Nephron (organoid): ENCODE measurements at regions not wholly inside any gene's neighbourhood (a gene's known extent, or its start where the extent isn't known, plus 50 kb on each side); places are given as distances from the start of the nearest gene placed in this dataset.

Experiments
- H3K27ac Mint-ChIP-seq, 3 experiments: 2 replicates each; pipeline ENCODE4 v1.8.0; 2020; ENCODE audit warnings: mixed read lengths in 3 of 3, mild to moderate bottlenecking in 2 of 3, moderate library complexity in 1 of 3
- H3K27me3 Mint-ChIP-seq: 2 replicates; pipeline ENCODE4 v1.8.0; 2021; ENCODE audit warnings: low read depth, mild to moderate bottlenecking, moderate library complexity, mixed read lengths
- H3K36me3 Mint-ChIP-seq: 2 replicates; pipeline ENCODE4 v1.8.0; 2020; ENCODE audit warnings: low read depth, mixed read lengths
- H3K4me1 Mint-ChIP-seq: 2 replicates; pipeline ENCODE4 v1.8.0; 2020; ENCODE audit warnings: mixed read lengths
- H3K4me3 Mint-ChIP-seq, 3 experiments: 2 replicates each; pipeline ENCODE4 v1.8.0; 2020; ENCODE audit warnings: mild to moderate bottlenecking in 3 of 3, mixed read lengths in 3 of 3, moderate library complexity in 2 of 3
- H3K9me3 Mint-ChIP-seq: 2 replicates; pipeline ENCODE4 v1.8.0; 2020; ENCODE audit warnings: mixed read lengths
- CTCF ChIP-seq, 3 experiments: fragments of 200-600 bp; sonication (generic); IDR thresholded peaks; one replicate each; pipeline ENCODE4 v1.5.0; 2021; ENCODE audit warnings: antibody characterized with exemption in 3 of 3; ENCODE audit not compliant: unreplicated experiment in 3 of 3

DNA sequence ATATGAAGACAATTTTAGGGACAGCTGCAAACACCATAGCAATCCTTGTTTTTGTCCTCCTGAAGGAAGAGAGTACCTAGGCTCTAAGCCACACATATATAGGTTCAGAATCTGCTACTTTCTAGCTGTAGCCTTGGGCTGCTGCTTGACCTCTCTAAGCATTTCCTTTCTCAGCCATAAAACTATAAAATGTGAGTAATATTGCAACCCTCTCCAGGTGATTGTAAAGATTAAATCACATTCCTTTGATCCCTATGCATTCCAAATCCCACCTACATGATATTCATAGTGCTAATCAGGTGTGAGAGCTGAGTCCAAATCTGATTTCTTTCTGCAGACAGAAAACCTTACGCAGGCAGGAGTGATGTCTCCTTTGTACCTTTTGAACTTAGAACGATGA lies 913.5 kb downstream of the VRK1 start:
- TF ChIP-seq CTCF (IDR thresholded peaks at IDR 0.05; ENCODE audit: unreplicated experiment in 3 of 3) = no peak
- Mint-ChIP-seq H3K27me3 (peaks cover 6% of the 10 kb centered on the region), H3K4me1 (no peaks in the 10 kb centered on the region), H3K36me3 (no peaks in the 10 kb centered on the region), H3K27ac (no peak overlapping the region), H3K9me3 (no peaks in the 10 kb centered on the region), H3K4me3 (no peak overlapping the region)

GRCh38 chr14:97712471-97712870 lies 915.3 kb downstream of the VRK1 start:
- H3K4me1 Mint-ChIP-seq = no peaks in the 10 kb centered on the region
- H3K4me3 Mint-ChIP-seq = no peak overlapping the region
- H3K9me3 Mint-ChIP-seq = no peaks in the 10 kb centered on the region
- peaks cover 6% of the 10 kb centered on the region for H3K27me3 Mint-ChIP-seq
- no peaks in the 10 kb centered on the region for H3K36me3 Mint-ChIP-seq
- no peak for TF ChIP-seq CTCF (IDR thresholded peaks at IDR 0.05; ENCODE audit: unreplicated experiment in 3 of 3)
- H3K27ac Mint-ChIP-seq = no peak overlapping the region

DNA sequence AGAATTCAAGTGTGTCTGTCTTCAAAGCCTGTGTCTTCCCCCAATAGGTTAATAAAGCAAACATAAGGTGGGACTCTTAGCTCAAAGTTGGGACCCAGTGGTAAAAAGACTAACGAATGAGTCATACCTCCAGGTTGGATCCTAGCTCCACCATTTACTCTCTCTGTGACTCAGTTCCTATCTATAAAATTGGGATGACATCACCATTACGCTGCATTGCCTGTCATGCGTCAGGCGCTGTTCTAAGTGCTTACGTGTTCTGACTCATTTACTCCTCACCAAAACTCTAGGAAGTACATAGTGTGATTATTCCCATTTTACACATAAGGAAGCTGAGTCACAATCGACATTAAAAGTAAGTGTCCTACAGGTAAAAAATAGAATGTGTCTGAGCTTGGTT lies 915.8 kb downstream of the VRK1 start:
- Mint-ChIP-seq H3K27ac (no peak overlapping the region), H3K4me3 (no peak overlapping the region), H3K36me3 (no peaks in the 10 kb centered on the region), H3K27me3 (peaks cover 6% of the 10 kb centered on the region), H3K9me3 (no peaks in the 10 kb centered on the region), H3K4me1 (no peaks in the 10 kb centered on the region)
- TF ChIP-seq CTCF (IDR thresholded peaks at IDR 0.05; ENCODE audit: unreplicated experiment in 3 of 3) = no peak

- H3K9me3 Mint-ChIP-seq = peaks cover 8% of the 10 kb centered on the region
- H3K4me3 Mint-ChIP-seq = no peak overlapping the region
- no peak overlapping the region for H3K27ac Mint-ChIP-seq
- peaks cover 3% of the 10 kb centered on the region for H3K27me3 Mint-ChIP-seq
- H3K4me1 Mint-ChIP-seq = no peaks in the 10 kb centered on the region
- H3K36me3 Mint-ChIP-seq = no peaks in the 10 kb centered on the region
- TF ChIP-seq CTCF (IDR thresholded peaks at IDR 0.05; ENCODE audit: unreplicated experiment in 3 of 3) = no peak
Observed at GRCh38 chr14:97718886-97719442, 921.8 kb downstream of the VRK1 start.

DNA sequence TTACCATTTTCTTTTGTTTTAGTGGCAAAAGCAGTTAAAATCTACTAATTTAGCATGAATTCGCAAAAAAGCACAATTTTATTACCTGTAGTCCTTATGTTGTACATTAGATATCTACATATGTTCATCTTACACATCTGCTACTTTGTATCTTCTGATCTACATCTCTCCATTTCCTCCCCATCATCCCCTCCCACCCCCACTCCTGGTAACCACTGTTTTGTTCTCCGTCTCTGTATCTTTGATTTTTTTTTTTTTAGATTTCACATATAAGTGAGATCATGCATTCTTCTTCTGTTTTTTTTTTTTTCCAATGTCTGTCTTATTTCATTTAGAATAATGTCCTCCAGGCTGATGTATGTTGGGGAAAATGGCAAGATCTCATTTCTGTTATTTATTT lies 922.7 kb downstream of the VRK1 start:
- Mint-ChIP-seq H3K27ac (no peak overlapping the region), H3K4me1 (no peaks in the 10 kb centered on the region)

More for the DNA sequence above, 922.7 kb downstream of the VRK1 start:
- no peak for TF ChIP-seq CTCF (IDR thresholded peaks at IDR 0.05; ENCODE audit: unreplicated experiment in 3 of 3)
- H3K4me3 Mint-ChIP-seq = no peak overlapping the region
- no peaks in the 10 kb centered on the region for H3K36me3 Mint-ChIP-seq
- peaks cover 4% of the 10 kb centered on the region for H3K27me3 Mint-ChIP-seq
- H3K9me3 Mint-ChIP-seq = peaks cover 8% of the 10 kb centered on the region
